ENCODE measurements at regions not wholly inside any gene's neighbourhood (a gene's known extent, or its start where the extent isn't known, plus 50 kb on each side); places are given as distances from the start of the nearest gene placed in this dataset.

GRCh38 chr13:42708391-42708790, 73.0 kb upstream of the FAM216B start:
- no peaks in the 10 kb centered on the region for H3K79me2 ChIP-seq (ENCODE audit: low read depth)
- TF ChIP-seq EZH2 (IDR thresholded peaks at IDR 0.05; ENCODE audit: low read depth) = no peak
- TF ChIP-seq CTCF (conservative IDR thresholded peaks at IDR 0.05) = no peak
- no peaks in the 10 kb centered on the region for H3K9me3 ChIP-seq (ENCODE audit: insufficient read depth, low read depth)
- POLR2A ChIA-PET (ENCODE audit: unreplicated experiment) = no interaction called here
- no peaks in the 10 kb centered on the region for H3K4me1 ChIP-seq (replicated peaks; ENCODE audit: insufficient read depth)
- H4K20me1 ChIP-seq (ENCODE audit: insufficient read depth) = no peaks in the 10 kb centered on the region
- no peak overlapping the region for H3K4me3 ChIP-seq
- H3K9me2 ChIP-seq (ENCODE audit: insufficient read depth) = no peaks in the 10 kb centered on the region
- H3K27me3 ChIP-seq (ENCODE audit: insufficient read depth, low read depth) = no peaks in the 10 kb centered on the region
- H3F3A ChIP-seq (ENCODE audit: insufficient read depth, low read depth) = no peaks in the 10 kb centered on the region
- no peaks in the 10 kb centered on the region for H3K36me3 ChIP-seq (ENCODE audit: low read depth)
- intact Hi-C loops (cut with micrococcal nuclease; ENCODE audit: unreplicated experiment) = no loop called here
- H3K4me2 ChIP-seq = no peak overlapping the region
- CTCF ChIA-PET = no interaction called here
- H2AFZ ChIP-seq = no peak overlapping the region
- no peak overlapping the region for H3K27ac ChIP-seq
- no TSS peak for BruUV-seq (replicated peaks)
- no peak for DNase-seq

GRCh38 chr13:42709276-42709675, 72.1 kb upstream of the FAM216B start:
- Histone ChIP-seq H3K27me3 (ENCODE audit: insufficient read depth, low read depth) (no peaks in the 10 kb centered on the region), H3K79me2 (ENCODE audit: low read depth) (no peaks in the 10 kb centered on the region), H3K9me2 (ENCODE audit: insufficient read depth) (no peaks in the 10 kb centered on the region), H3K4me2 (no peak overlapping the region), H3F3A (ENCODE audit: insufficient read depth, low read depth) (no peaks in the 10 kb centered on the region), H4K20me1 (ENCODE audit: insufficient read depth) (no peaks in the 10 kb centered on the region), H3K36me3 (ENCODE audit: low read depth) (no peaks in the 10 kb centered on the region), H3K4me3 (no peak overlapping the region), H3K4me1 (replicated peaks; ENCODE audit: insufficient read depth) (no peaks in the 10 kb centered on the region), H3K9me3 (ENCODE audit: insufficient read depth, low read depth) (no peaks in the 10 kb centered on the region), H2AFZ (no peak overlapping the region), H3K27ac (no peak overlapping the region)
- BruUV-seq (replicated peaks) = no TSS peak
- POLR2A ChIA-PET (ENCODE audit: unreplicated experiment) = no interaction called here
- CTCF ChIA-PET = no interaction called here
- no peak for DNase-seq
- TF ChIP-seq CTCF (conservative IDR thresholded peaks at IDR 0.05) = no peak
- TF ChIP-seq EZH2 (IDR thresholded peaks at IDR 0.05; ENCODE audit: low read depth) = no peak
- intact Hi-C loops (cut with micrococcal nuclease; ENCODE audit: unreplicated experiment) = no loop called here

DNA sequence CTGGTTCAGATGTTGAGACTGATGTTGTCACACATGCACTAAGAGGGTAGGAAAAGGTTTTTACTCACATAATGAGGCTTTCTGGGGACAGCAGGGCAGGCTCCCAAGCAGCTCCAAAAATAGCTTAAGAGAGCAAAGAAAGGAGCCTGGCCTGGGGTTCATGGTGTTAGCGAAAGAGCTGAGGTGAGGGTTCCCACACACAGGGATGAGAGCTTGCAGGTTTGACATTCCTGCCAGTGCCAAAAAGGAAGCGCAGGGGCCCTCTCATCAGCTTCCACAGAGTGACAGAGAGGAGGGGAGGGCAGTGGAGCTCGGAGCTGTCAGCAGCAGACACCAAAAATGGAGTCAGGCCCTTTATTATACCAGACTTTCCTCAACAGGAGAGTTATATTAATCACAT, 65.5 kb upstream of the FAM216B start:
- Histone ChIP-seq H3K36me3 (ENCODE audit: low read depth) (no peaks in the 10 kb centered on the region), H3F3A (ENCODE audit: insufficient read depth, low read depth) (peaks cover 9% of the 10 kb centered on the region), H3K9me3 (ENCODE audit: insufficient read depth, low read depth) (no peaks in the 10 kb centered on the region), H3K79me2 (ENCODE audit: low read depth) (no peaks in the 10 kb centered on the region), H2AFZ (no peak overlapping the region), H3K4me1 (replicated peaks; ENCODE audit: insufficient read depth) (peaks cover 11% of the 10 kb centered on the region), H3K9me2 (ENCODE audit: insufficient read depth) (no peaks in the 10 kb centered on the region), H3K27me3 (ENCODE audit: insufficient read depth, low read depth) (no peaks in the 10 kb centered on the region), H3K4me2 (no peak overlapping the region), H3K4me3 (no peak overlapping the region), H3K27ac (no peak overlapping the region), H4K20me1 (ENCODE audit: insufficient read depth) (no peaks in the 10 kb centered on the region)
- POLR2A ChIA-PET (ENCODE audit: unreplicated experiment) = interaction anchor here (0.5 to 0.6 kb wide), 2 partner anchors 708 to 911 kb away, joined by 3 to 4 read pairs; no protein-coding TSS in a partner anchor
- CTCF ChIA-PET = no interaction called here
- BruUV-seq (replicated peaks) = no TSS peak
- DNase-seq = no peak
- no peak for TF ChIP-seq EZH2 (IDR thresholded peaks at IDR 0.05; ENCODE audit: low read depth)
- TF ChIP-seq CTCF (conservative IDR thresholded peaks at IDR 0.05) = no peak
- intact Hi-C loops (cut with micrococcal nuclease; ENCODE audit: unreplicated experiment) = no loop called here
